ENCODE measurements at regions not wholly inside any gene's neighbourhood (a gene's known extent, or its start where the extent isn't known, plus 50 kb on each side); places are given as distances from the start of the nearest gene placed in this dataset.

DNA sequence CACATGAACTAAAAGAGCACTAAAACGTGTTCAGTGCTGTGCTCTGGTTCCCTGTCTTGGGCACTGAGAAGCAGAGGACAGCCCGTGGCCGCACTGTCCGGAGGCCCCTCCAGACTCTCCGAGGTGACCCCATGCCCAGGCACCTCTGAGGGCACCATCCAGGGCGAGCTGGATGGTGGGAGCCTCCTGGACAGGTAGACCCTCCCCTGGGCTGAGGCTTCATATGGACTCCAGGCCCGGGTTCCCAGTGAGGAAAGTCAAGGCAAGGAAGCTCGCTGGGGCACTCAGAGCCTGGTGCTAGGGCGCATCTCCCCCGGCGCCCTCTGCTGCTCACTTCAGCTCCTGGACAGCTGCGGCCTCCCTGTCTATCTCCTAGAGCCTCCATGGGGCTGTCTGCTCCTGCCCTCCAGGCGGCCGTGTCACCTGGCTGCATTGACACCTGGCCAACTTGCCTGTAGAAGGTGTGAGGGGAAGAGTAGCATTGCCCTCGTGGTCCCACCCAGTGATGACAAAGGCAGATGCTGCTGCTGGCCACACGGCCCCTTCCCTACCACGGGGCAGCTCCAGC is 178.2 kb upstream of the IRX1 start:
- H3K79me2 ChIP-seq (ENCODE audit: control insufficient read depth, insufficient read depth, low read length) = no peaks in the 10 kb centered on the region
- H3K9me3 ChIP-seq (ENCODE audit: control insufficient read depth, insufficient read depth, low read depth, low read length) = no peaks in the 10 kb centered on the region
- no peak for DNase-seq (ENCODE audit: low read depth in 2 of 2)
- H3K36me3 ChIP-seq (ENCODE audit: control insufficient read depth, insufficient read depth, low read length) = no peaks in the 10 kb centered on the region
- H3K4me1 ChIP-seq (ENCODE audit: control insufficient read depth, extremely low read depth, insufficient read depth, low read length) = no peaks in the 10 kb centered on the region
- H3K27me3 ChIP-seq (ENCODE audit: control insufficient read depth, insufficient read depth, low read length) = no peaks in the 10 kb centered on the region
- H3K4me3 ChIP-seq (replicated peaks in 1 of 4; ENCODE audit: control extremely low read depth in 1 of 4, insufficient read depth in 1 of 4, low read depth in 3 of 4, low read length in 4 of 4) = no peak overlapping the region
- TF ChIP-seq, protein P1, sequence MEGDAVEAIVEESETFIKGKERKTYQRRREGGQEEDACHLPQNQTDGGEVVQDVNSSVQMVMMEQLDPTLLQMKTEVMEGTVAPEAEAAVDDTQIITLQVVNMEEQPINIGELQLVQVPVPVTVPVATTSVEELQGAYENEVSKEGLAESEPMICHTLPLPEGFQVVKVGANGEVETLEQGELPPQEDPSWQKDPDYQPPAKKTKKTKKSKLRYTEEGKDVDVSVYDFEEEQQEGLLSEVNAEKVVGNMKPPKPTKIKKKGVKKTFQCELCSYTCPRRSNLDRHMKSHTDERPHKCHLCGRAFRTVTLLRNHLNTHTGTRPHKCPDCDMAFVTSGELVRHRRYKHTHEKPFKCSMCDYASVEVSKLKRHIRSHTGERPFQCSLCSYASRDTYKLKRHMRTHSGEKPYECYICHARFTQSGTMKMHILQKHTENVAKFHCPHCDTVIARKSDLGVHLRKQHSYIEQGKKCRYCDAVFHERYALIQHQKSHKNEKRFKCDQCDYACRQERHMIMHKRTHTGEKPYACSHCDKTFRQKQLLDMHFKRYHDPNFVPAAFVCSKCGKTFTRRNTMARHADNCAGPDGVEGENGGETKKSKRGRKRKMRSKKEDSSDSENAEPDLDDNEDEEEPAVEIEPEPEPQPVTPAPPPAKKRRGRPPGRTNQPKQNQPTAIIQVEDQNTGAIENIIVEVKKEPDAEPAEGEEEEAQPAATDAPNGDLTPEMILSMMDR (conservative IDR thresholded peaks at IDR 0.05 in 1 of 2, IDR thresholded peaks at IDR 0.05 in 1 of 2; ENCODE audit: low read depth in 1 of 2, low read length in 2 of 2) = no peak
- TF ChIP-seq EZH2 (IDR thresholded peaks at IDR 0.05; ENCODE audit: low read length, missing control alignments) = no peak
- no peak overlapping the region for H3K4me2 ChIP-seq (ENCODE audit: extremely low read depth, insufficient read depth, low read length)
- H2AFZ ChIP-seq (ENCODE audit: low read length) = no peak overlapping the region
- H3K9ac ChIP-seq (ENCODE audit: insufficient read depth, low read length) = no peak overlapping the region
- H4K20me1 ChIP-seq (ENCODE audit: control insufficient read depth, extremely low read depth, insufficient read depth, low read length) = no peaks in the 10 kb centered on the region
- no peak overlapping the region for H3K27ac ChIP-seq (ENCODE audit: insufficient read depth, low read length)

DNA sequence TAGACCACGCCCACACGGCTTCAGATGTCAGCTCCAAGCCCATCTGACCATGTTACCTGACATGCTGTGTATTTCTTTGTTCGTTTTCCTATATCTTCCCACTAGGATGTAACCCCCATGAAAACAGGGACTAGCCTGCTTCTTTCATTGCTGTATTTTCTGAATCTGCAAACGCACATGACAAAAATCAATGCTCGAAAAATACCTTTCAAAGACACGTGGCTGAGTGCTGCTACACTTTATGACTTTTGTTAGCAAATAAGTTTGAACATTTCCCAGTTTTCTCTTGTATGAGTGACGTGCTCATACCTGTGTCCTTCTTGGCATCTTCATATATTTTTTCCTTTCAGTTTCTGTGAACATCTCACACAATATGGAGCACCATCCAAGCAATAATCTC is 181.3 kb upstream of the IRX1 start:
- no peaks in the 10 kb centered on the region for H4K20me1 ChIP-seq (ENCODE audit: control insufficient read depth, extremely low read depth, insufficient read depth, low read length)
- no peaks in the 10 kb centered on the region for H3K27me3 ChIP-seq (ENCODE audit: control insufficient read depth, insufficient read depth, low read length)
- H3K9ac ChIP-seq (ENCODE audit: insufficient read depth, low read length) = no peak overlapping the region
- no peaks in the 10 kb centered on the region for H3K79me2 ChIP-seq (ENCODE audit: control insufficient read depth, insufficient read depth, low read length)
- no peak for DNase-seq (ENCODE audit: low read depth in 2 of 2)
- H3K4me2 ChIP-seq (ENCODE audit: extremely low read depth, insufficient read depth, low read length) = no peak overlapping the region
- TF ChIP-seq EZH2 (IDR thresholded peaks at IDR 0.05; ENCODE audit: low read length, missing control alignments) = no peak
- TF ChIP-seq, protein P1 (conservative IDR thresholded peaks at IDR 0.05 in 1 of 2, IDR thresholded peaks at IDR 0.05 in 1 of 2; ENCODE audit: low read depth in 1 of 2, low read length in 2 of 2) = no peak
- H3K4me1 ChIP-seq (ENCODE audit: control insufficient read depth, extremely low read depth, insufficient read depth, low read length) = no peaks in the 10 kb centered on the region
- H3K4me3 ChIP-seq (replicated peaks in 1 of 4; ENCODE audit: control extremely low read depth in 1 of 4, insufficient read depth in 1 of 4, low read depth in 3 of 4, low read length in 4 of 4) = no peak overlapping the region
- H2AFZ ChIP-seq (ENCODE audit: low read length) = no peak overlapping the region
- H3K36me3 ChIP-seq (ENCODE audit: control insufficient read depth, insufficient read depth, low read length) = no peaks in the 10 kb centered on the region
- H3K27ac ChIP-seq (ENCODE audit: insufficient read depth, low read length) = no peak overlapping the region
- H3K9me3 ChIP-seq (ENCODE audit: control insufficient read depth, insufficient read depth, low read depth, low read length) = no peaks in the 10 kb centered on the region

DNA sequence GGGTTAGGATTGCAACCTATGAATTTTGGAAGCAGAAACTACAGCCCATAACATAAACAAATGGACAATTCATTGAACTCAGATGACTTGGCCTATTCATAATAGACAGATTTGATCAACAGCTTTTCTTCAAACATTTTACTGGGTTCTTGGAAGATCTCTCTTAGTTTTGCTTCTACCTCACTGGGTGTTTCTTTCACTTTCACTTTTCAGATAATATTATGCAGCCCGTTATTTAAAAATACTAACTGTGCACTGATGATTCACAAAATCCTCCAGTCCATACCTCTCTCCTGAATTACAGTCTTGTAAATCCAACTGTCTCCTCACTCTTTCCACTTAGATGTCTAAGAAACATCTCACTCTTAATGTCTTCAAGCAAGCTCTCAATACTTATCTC is 183.5 kb upstream of the IRX1 start:
- no peak for DNase-seq (ENCODE audit: low read depth in 2 of 2)
- Histone ChIP-seq H3K27me3 (ENCODE audit: control insufficient read depth, insufficient read depth, low read length) (no peaks in the 10 kb centered on the region), H3K36me3 (ENCODE audit: control insufficient read depth, insufficient read depth, low read length) (no peaks in the 10 kb centered on the region), H3K4me1 (ENCODE audit: control insufficient read depth, extremely low read depth, insufficient read depth, low read length) (no peaks in the 10 kb centered on the region), H3K79me2 (ENCODE audit: control insufficient read depth, insufficient read depth, low read length) (no peaks in the 10 kb centered on the region), H4K20me1 (ENCODE audit: control insufficient read depth, extremely low read depth, insufficient read depth, low read length) (no peaks in the 10 kb centered on the region), H3K4me3 (replicated peaks in 1 of 4; ENCODE audit: control extremely low read depth in 1 of 4, insufficient read depth in 1 of 4, low read depth in 3 of 4, low read length in 4 of 4) (no peak overlapping the region), H3K4me2 (ENCODE audit: extremely low read depth, insufficient read depth, low read length) (no peak overlapping the region), H3K9ac (ENCODE audit: insufficient read depth, low read length) (no peak overlapping the region), H3K27ac (ENCODE audit: insufficient read depth, low read length) (no peak overlapping the region), H3K9me3 (ENCODE audit: control insufficient read depth, insufficient read depth, low read depth, low read length) (no peaks in the 10 kb centered on the region), H2AFZ (ENCODE audit: low read length) (no peak overlapping the region)
- no peak for TF ChIP-seq EZH2 (IDR thresholded peaks at IDR 0.05; ENCODE audit: low read length, missing control alignments)
- TF ChIP-seq, protein P1 (conservative IDR thresholded peaks at IDR 0.05 in 1 of 2, IDR thresholded peaks at IDR 0.05 in 1 of 2; ENCODE audit: low read depth in 1 of 2, low read length in 2 of 2) = no peak
